ENCODE measurements at regions not wholly inside any gene's neighbourhood (a gene's known extent, or its start where the extent isn't known, plus 50 kb on each side); places are given as distances from the start of the nearest gene placed in this dataset.

- TF ChIP-seq, protein P1, sequence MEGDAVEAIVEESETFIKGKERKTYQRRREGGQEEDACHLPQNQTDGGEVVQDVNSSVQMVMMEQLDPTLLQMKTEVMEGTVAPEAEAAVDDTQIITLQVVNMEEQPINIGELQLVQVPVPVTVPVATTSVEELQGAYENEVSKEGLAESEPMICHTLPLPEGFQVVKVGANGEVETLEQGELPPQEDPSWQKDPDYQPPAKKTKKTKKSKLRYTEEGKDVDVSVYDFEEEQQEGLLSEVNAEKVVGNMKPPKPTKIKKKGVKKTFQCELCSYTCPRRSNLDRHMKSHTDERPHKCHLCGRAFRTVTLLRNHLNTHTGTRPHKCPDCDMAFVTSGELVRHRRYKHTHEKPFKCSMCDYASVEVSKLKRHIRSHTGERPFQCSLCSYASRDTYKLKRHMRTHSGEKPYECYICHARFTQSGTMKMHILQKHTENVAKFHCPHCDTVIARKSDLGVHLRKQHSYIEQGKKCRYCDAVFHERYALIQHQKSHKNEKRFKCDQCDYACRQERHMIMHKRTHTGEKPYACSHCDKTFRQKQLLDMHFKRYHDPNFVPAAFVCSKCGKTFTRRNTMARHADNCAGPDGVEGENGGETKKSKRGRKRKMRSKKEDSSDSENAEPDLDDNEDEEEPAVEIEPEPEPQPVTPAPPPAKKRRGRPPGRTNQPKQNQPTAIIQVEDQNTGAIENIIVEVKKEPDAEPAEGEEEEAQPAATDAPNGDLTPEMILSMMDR (IDR thresholded peaks at IDR 0.05; ENCODE audit: insufficient read depth, low read length, poor library complexity, severe bottlenecking) = no peak
- Histone ChIP-seq H3K27me3 (ENCODE audit: control insufficient read depth, insufficient read depth, low read length) (no peaks in the 10 kb centered on the region), H3K36me3 (ENCODE audit: control insufficient read depth, insufficient read depth, low read length) (no peaks in the 10 kb centered on the region), H3K4me3 (ENCODE audit: low read depth, low read length) (no peak overlapping the region)
- no peak for DNase-seq (ENCODE audit: low read depth)
Observed at GRCh38 chr10:36506697-36507496, 618.5 kb upstream of the ANKRD30A start.

- DNase-seq (ENCODE audit: low read depth) = no peak
- no peaks in the 10 kb centered on the region for H3K27me3 ChIP-seq (ENCODE audit: control insufficient read depth, insufficient read depth, low read length)
- TF ChIP-seq, protein P1 (IDR thresholded peaks at IDR 0.05; ENCODE audit: insufficient read depth, low read length, poor library complexity, severe bottlenecking) = no peak
- H3K4me3 ChIP-seq (ENCODE audit: low read depth, low read length) = no peak overlapping the region
- no peaks in the 10 kb centered on the region for H3K36me3 ChIP-seq (ENCODE audit: control insufficient read depth, insufficient read depth, low read length)
Observed at GRCh38 chr10:36506261-36506660, 619.1 kb upstream of the ANKRD30A start.

DNA sequence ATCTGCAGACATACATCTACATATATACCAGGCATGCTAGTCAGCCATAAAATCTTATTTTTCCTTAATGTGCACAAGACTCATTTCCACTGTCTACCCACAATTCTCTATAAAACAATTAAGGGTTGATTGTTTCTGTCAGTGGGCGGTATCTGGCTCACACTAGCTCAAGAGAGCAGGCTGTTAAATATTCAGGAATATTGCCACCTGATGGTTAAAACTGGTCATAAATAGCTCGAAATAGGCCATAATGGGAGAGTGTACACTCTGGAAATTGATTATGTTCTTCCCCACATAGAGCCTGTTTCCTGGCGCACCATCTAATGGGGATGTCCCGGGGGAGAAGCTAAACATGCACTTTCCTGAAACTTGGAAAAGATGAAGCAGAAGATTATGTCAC, 620.6 kb upstream of the ANKRD30A start:
- TF ChIP-seq, protein P1 (IDR thresholded peaks at IDR 0.05; ENCODE audit: insufficient read depth, low read length, poor library complexity, severe bottlenecking) = no peak
- no peaks in the 10 kb centered on the region for H3K36me3 ChIP-seq (ENCODE audit: control insufficient read depth, insufficient read depth, low read length)
- no peak overlapping the region for H3K4me3 ChIP-seq (ENCODE audit: low read depth, low read length)
- no peak for DNase-seq (ENCODE audit: low read depth)
- H3K27me3 ChIP-seq (ENCODE audit: control insufficient read depth, insufficient read depth, low read length) = no peaks in the 10 kb centered on the region

- TF ChIP-seq, protein P1 (IDR thresholded peaks at IDR 0.05; ENCODE audit: insufficient read depth, low read length, poor library complexity, severe bottlenecking) = no peak
- no peak for DNase-seq (ENCODE audit: low read depth)
- H3K27me3 ChIP-seq (ENCODE audit: control insufficient read depth, insufficient read depth, low read length) = no peaks in the 10 kb centered on the region
- H3K4me3 ChIP-seq (ENCODE audit: low read depth, low read length) = no peak overlapping the region
- H3K36me3 ChIP-seq (ENCODE audit: control insufficient read depth, insufficient read depth, low read length) = no peaks in the 10 kb centered on the region
Observed at GRCh38 chr10:36500266-36500665, 625.1 kb upstream of the ANKRD30A start.

DNA sequence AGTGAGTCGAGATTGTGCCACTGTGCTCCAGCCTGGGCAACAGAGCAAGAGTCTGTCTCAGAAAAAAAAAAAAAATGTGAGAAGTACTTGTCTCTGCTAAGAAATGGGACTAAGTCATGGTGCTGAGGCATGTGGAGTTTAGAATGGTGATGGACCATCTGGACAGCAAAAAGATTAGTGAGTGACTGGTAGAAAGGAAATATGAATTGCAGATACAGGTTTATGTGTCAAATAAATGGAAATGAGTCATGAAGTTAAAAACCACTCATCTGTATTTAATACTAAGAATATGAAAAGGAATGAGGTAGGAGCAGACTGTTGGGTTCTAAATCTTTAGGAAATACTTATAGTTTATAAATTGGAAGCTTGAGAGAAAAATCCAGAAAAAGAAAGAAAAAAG, 625.7 kb upstream of the ANKRD30A start:
- TF ChIP-seq, protein P1 (IDR thresholded peaks at IDR 0.05; ENCODE audit: insufficient read depth, low read length, poor library complexity, severe bottlenecking) = no peak
- Histone ChIP-seq H3K27me3 (ENCODE audit: control insufficient read depth, insufficient read depth, low read length) (no peaks in the 10 kb centered on the region), H3K36me3 (ENCODE audit: control insufficient read depth, insufficient read depth, low read length) (no peaks in the 10 kb centered on the region), H3K4me3 (ENCODE audit: low read depth, low read length) (no peak overlapping the region)
- no peak for DNase-seq (ENCODE audit: low read depth)

- no peaks in the 10 kb centered on the region for H3K36me3 ChIP-seq (ENCODE audit: control insufficient read depth, insufficient read depth, low read length)
- DNase-seq (ENCODE audit: low read depth) = no peak
- no peaks in the 10 kb centered on the region for H3K27me3 ChIP-seq (ENCODE audit: control insufficient read depth, insufficient read depth, low read length)
- TF ChIP-seq, protein P1 (IDR thresholded peaks at IDR 0.05; ENCODE audit: insufficient read depth, low read length, poor library complexity, severe bottlenecking) = no peak
- no peak overlapping the region for H3K4me3 ChIP-seq (ENCODE audit: low read depth, low read length)
Observed at GRCh38 chr10:36496758-36497157, 628.6 kb upstream of the ANKRD30A start.

Measured in kidney epithelial cell (primary cell).